PC-3 (cell line): ENCODE measurements at regions not wholly inside any gene's neighbourhood (a gene's known extent, or its start where the extent isn't known, plus 50 kb on each side); places are given as distances from the start of the nearest gene placed in this dataset.

Source experiments
- EZH2 ChIP-seq: fragments of 300-600 bp; sonication (generic); IDR thresholded peaks from one replicate; pipeline ENCODE4 v1.6.1; 2017; ENCODE audit warnings: antibody characterized with exemption, mild to moderate bottlenecking, low read length; ENCODE audit not compliant: unreplicated experiment
- EZH2phosphoT487 ChIP-seq: fragments of 300-600 bp; sonication (generic); IDR thresholded peaks from 2 replicates; pipeline ENCODE4 v1.6.1; 2018; ENCODE audit warnings: mild to moderate bottlenecking, antibody characterized with exemption, low read length, borderline replicate concordance
- TF ChIP-seq, protein P1 (sequence below): fragments of 300-600 bp; sonication (generic); conservative IDR thresholded peaks from 2 replicates; pipeline ENCODE4 v1.5.1; 2017; ENCODE audit warnings: antibody characterized with exemption, low read depth, mild to moderate bottlenecking, low read length

DNA sequence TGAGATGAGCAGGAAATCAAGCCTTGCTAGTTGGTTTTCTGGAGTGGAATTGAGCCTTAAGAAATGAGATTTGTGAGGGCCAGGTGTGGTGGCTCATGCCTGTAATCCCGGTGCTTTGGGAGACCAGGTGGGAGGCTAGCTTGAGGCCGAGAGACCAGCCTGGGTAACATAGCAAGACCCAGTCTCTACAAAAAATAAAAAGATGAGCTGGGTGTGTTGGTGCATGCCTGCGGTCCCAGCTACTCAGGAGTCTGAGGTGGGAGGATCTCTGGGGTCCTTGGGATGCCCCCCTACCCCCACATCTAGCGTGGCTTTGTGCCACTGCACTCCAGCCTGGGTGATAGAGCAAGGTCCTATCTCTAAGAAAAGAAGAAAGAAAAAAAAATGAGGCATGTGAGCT is 104.2 kb upstream of the RTL1 start:
- TF ChIP-seq EZH2phosphoT487 (no peak), EZH2 (no peak)
- TF ChIP-seq, protein P1, sequence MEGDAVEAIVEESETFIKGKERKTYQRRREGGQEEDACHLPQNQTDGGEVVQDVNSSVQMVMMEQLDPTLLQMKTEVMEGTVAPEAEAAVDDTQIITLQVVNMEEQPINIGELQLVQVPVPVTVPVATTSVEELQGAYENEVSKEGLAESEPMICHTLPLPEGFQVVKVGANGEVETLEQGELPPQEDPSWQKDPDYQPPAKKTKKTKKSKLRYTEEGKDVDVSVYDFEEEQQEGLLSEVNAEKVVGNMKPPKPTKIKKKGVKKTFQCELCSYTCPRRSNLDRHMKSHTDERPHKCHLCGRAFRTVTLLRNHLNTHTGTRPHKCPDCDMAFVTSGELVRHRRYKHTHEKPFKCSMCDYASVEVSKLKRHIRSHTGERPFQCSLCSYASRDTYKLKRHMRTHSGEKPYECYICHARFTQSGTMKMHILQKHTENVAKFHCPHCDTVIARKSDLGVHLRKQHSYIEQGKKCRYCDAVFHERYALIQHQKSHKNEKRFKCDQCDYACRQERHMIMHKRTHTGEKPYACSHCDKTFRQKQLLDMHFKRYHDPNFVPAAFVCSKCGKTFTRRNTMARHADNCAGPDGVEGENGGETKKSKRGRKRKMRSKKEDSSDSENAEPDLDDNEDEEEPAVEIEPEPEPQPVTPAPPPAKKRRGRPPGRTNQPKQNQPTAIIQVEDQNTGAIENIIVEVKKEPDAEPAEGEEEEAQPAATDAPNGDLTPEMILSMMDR, result no peak
